Panc1 (cell line): ENCODE measurements at regions not wholly inside any gene's neighbourhood (a gene's known extent, or its start where the extent isn't known, plus 50 kb on each side); places are given as distances from the start of the nearest gene placed in this dataset.
A peak's percentile ranks its signal among the peaks of the same experiment; 100 is the strongest.

Experiments
- ATAC-seq: fragments of 200-7000 bp; cut with Tn5 transposase; 2 replicates; pipeline ENCODE4 v1.9.1; 2020; ENCODE audit warnings: mild to moderate bottlenecking, moderate library complexity
- BruUV-seq: library from RNA; stranded (reverse); fragments of 400-500 nt; replicated peaks from 2 replicates; lab custom pipeline; 2021; lab: Mats Ljungman, UMichigan
- CTCF ChIA-PET: fragments of 300-600 bp; sonication (Branson Sonifier 250); formaldehyde crosslinking; loops from one replicate; lab custom pipeline; 2022; ENCODE audit warnings: antibody characterized with exemption; lab: Charles Lee
- POLR2A ChIA-PET: fragments of 300-600 bp; sonication (Branson Sonifier 250); formaldehyde crosslinking; loops from one replicate; lab custom pipeline; 2022; ENCODE audit warnings: antibody characterized with exemption; lab: Charles Lee
- DNase-seq: peaks from one replicate; pipeline ENCODE4 v3.0.0-alpha.2; 2010; ENCODE audit warnings: low read depth, low spot score
- H3K27ac ChIP-seq: 2 replicates; pipeline ENCODE4 v1.5.1; 2011; ENCODE audit warnings: mild to moderate bottlenecking, low read length, inconsistent platforms
- H3K27me3 ChIP-seq: fragments of 200-500 bp; sonication (Bioruptor generic); 2 replicates; pipeline ENCODE4 v1.6.0; 2014; ENCODE audit warnings: low read length, inconsistent platforms; ENCODE audit not compliant: control insufficient read depth, insufficient read depth
- H3K36me3 ChIP-seq: fragments of 200-500 bp; sonication (Bioruptor generic); 2 replicates; pipeline ENCODE4 v1.5.1; 2014; ENCODE audit warnings: inconsistent platforms, mild to moderate bottlenecking, low read length, moderate library complexity; ENCODE audit not compliant: control insufficient read depth, insufficient read depth
- H3K4me1 ChIP-seq: 2 replicates; pipeline ENCODE4 v1.5.1; 2011; ENCODE audit warnings: inconsistent platforms, mild to moderate bottlenecking, low read length, moderate library complexity; ENCODE audit not compliant: control insufficient read depth, insufficient read depth
- H3K4me3 ChIP-seq, 2 experiments: 2 replicates each; pipeline ENCODE4 v1.5.1; 2011 to 2012; ENCODE audit warnings: low read depth in 2 of 2, low read length in 2 of 2, mild to moderate bottlenecking in 2 of 2, inconsistent platforms in 1 of 2, moderate library complexity in 1 of 2
- H3K9me3 ChIP-seq: fragments of 200-500 bp; sonication (Bioruptor generic); 2 replicates; pipeline ENCODE4 v1.5.1; 2014; ENCODE audit warnings: low read depth, mild to moderate bottlenecking, inconsistent platforms, low read length, moderate library complexity; ENCODE audit not compliant: control insufficient read depth, insufficient read depth
- POLR2AphosphoS5 ChIP-seq: IDR thresholded peaks from 2 replicates; pipeline ENCODE4 v1.6.1; 2012; ENCODE audit warnings: mild to moderate bottlenecking, low read depth, low read length, moderate library complexity
- SIN3A ChIP-seq: IDR thresholded peaks from 2 replicates; pipeline ENCODE4 v1.6.1; 2012; ENCODE audit warnings: low read depth, mild to moderate bottlenecking, low read length, moderate library complexity, borderline replicate concordance; ENCODE audit not compliant: insufficient read depth
- TCF7L2 ChIP-seq: IDR thresholded peaks from 2 replicates; pipeline ENCODE4 v1.6.1; 2011; ENCODE audit warnings: mild to moderate bottlenecking, low read depth, low read length, inconsistent platforms
- in situ Hi-C: cut with HindIII; loops from 2 replicates; pipeline ENCODE4 v1.10.0; 2016; ENCODE audit warnings: low sequenced_read_pairs, low pct_unique_long_range_greater_than_20kb
- intact Hi-C: fragments of 100-400 bp; cut with micrococcal nuclease; formaldehyde crosslinking; loops from one replicate; pipeline ENCODE4 v1.10.0; 2022; ENCODE audit not compliant: unreplicated experiment
- TF ChIP-seq, protein P1 (sequence below): fragments of 450-650 bp; IDR thresholded peaks from 2 replicates; pipeline ENCODE4 v1.5.1; 2017; ENCODE audit warnings: mild to moderate bottlenecking
- TF ChIP-seq, protein P2 (sequence below), 2 experiments: IDR thresholded peaks; 2 replicates each; pipeline ENCODE4 v1.6.1; 2011 to 2012; ENCODE audit warnings: low read depth in 2 of 2, control low read depth in 1 of 2, low read length in 1 of 2, mild to moderate bottlenecking in 1 of 2, moderate library complexity in 1 of 2; ENCODE audit not compliant: insufficient read depth in 1 of 2

- no TSS peak for BruUV-seq
- in situ Hi-C loops: no loop called here
- ATAC-seq: peak; percentile 84; the same call in 1 of the 2 replicates
- POLR2A ChIA-PET: no interaction called here
- Histone ChIP-seq H3K9me3 (no peaks in the 10 kb centered on the region), H3K36me3 (no peaks in the 10 kb centered on the region), H3K4me1 (no peaks in the 10 kb centered on the region), H3K27me3 (no peaks in the 10 kb centered on the region), H3K4me3 (no peak overlapping the region), H3K27ac (no peak overlapping the region)
- intact Hi-C loops: no loop called here
- TF ChIP-seq SIN3A: no peak
- TF ChIP-seq, protein P1, sequence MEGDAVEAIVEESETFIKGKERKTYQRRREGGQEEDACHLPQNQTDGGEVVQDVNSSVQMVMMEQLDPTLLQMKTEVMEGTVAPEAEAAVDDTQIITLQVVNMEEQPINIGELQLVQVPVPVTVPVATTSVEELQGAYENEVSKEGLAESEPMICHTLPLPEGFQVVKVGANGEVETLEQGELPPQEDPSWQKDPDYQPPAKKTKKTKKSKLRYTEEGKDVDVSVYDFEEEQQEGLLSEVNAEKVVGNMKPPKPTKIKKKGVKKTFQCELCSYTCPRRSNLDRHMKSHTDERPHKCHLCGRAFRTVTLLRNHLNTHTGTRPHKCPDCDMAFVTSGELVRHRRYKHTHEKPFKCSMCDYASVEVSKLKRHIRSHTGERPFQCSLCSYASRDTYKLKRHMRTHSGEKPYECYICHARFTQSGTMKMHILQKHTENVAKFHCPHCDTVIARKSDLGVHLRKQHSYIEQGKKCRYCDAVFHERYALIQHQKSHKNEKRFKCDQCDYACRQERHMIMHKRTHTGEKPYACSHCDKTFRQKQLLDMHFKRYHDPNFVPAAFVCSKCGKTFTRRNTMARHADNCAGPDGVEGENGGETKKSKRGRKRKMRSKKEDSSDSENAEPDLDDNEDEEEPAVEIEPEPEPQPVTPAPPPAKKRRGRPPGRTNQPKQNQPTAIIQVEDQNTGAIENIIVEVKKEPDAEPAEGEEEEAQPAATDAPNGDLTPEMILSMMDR: peak; percentile 85
- peak; percentile 41 for DNase-seq
- CTCF ChIA-PET: interaction anchor here (0.7 kb wide), 3 partner anchors 1037 to 1272 kb away, joined by 3 to 4 read pairs (median 3); no protein-coding TSS in a partner anchor
These were observed 164.9 kb downstream of the DHX15 start for GRCh38 chr4:24419181-24420034.

DNA sequence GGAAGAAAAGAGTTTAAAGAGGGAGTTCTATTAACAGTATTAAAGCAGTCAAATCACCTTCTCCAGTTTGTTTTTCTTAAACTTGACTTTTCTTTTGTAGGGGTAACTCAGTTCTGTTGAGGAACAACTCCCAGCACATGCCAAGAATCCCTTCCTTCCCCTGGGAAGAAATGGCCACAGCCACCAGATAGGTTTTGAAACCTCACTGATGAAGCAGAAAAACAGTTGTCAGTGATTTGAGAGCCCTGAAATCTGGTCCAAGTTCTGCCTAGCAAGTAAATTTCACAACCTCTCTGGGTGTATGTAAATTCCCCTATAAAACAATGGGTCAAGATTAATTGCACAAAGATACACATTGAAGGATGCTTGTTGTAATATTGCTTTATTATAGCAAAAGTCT is 167.1 kb downstream of the DHX15 start:
- ATAC-seq (no peak), DNase-seq (no peak)
- no peak overlapping the region for H3K4me3 ChIP-seq
- ChIA-PET POLR2A (no interaction called here), CTCF (no interaction called here)
- BruUV-seq: no TSS peak
- H3K27me3 ChIP-seq: no peaks in the 10 kb centered on the region
- intact Hi-C loops (no loop called here), in situ Hi-C loops (no loop called here)
- no peaks in the 10 kb centered on the region for H3K36me3 ChIP-seq
- H3K4me1 ChIP-seq: no peaks in the 10 kb centered on the region
- H3K27ac ChIP-seq: no peak overlapping the region
- H3K9me3 ChIP-seq: no peaks in the 10 kb centered on the region
- TF ChIP-seq TCF7L2 (no peak), POLR2AphosphoS5 (no peak), SIN3A (no peak)
- TF ChIP-seq, protein P2, sequence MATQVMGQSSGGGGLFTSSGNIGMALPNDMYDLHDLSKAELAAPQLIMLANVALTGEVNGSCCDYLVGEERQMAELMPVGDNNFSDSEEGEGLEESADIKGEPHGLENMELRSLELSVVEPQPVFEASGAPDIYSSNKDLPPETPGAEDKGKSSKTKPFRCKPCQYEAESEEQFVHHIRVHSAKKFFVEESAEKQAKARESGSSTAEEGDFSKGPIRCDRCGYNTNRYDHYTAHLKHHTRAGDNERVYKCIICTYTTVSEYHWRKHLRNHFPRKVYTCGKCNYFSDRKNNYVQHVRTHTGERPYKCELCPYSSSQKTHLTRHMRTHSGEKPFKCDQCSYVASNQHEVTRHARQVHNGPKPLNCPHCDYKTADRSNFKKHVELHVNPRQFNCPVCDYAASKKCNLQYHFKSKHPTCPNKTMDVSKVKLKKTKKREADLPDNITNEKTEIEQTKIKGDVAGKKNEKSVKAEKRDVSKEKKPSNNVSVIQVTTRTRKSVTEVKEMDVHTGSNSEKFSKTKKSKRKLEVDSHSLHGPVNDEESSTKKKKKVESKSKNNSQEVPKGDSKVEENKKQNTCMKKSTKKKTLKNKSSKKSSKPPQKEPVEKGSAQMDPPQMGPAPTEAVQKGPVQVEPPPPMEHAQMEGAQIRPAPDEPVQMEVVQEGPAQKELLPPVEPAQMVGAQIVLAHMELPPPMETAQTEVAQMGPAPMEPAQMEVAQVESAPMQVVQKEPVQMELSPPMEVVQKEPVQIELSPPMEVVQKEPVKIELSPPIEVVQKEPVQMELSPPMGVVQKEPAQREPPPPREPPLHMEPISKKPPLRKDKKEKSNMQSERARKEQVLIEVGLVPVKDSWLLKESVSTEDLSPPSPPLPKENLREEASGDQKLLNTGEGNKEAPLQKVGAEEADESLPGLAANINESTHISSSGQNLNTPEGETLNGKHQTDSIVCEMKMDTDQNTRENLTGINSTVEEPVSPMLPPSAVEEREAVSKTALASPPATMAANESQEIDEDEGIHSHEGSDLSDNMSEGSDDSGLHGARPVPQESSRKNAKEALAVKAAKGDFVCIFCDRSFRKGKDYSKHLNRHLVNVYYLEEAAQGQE (IDR thresholded peaks at IDR 0.05; ENCODE audit: insufficient read depth in 1 of 2, low read depth in 2 of 2, low read length in 1 of 2): no peak
- TF ChIP-seq, protein P1: no peak
